OCI-LY7 (cell line): ENCODE measurements at regions not wholly inside any gene's neighbourhood (a gene's known extent, or its start where the extent isn't known, plus 50 kb on each side); places are given as distances from the start of the nearest gene placed in this dataset.

ENCODE experiments used
- BruUV-seq: library from RNA; stranded (reverse); fragments of 400-500 nt; replicated peaks from 2 replicates; lab custom pipeline; 2021; lab: Mats Ljungman, UMichigan
- CTCF ChIA-PET: fragments of 300-600 bp; sonication (Branson Sonifier 250); formaldehyde crosslinking; loops from one replicate; lab custom pipeline; 2022; ENCODE audit warnings: antibody characterized with exemption; ENCODE audit not compliant: unreplicated experiment; lab: Charles Lee
- POLR2A ChIA-PET: fragments of 300-600 bp; sonication (Branson Sonifier 250); formaldehyde crosslinking; loops from one replicate; lab custom pipeline; 2022; ENCODE audit warnings: antibody characterized with exemption; lab: Charles Lee
- DNase-seq: peaks from one replicate; pipeline ENCODE4 v3.0.0-alpha.2; 2015; ENCODE audit warnings: low spot score
- H2AFZ ChIP-seq: fragments of 200-600 bp; sonication (generic), shearing (Covaris generic); 2 replicates; pipeline ENCODE4 v1.6.1; 2014; ENCODE audit warnings: mild to moderate bottlenecking, antibody characterized with exemption, low read length, moderate library complexity
- H3K27ac ChIP-seq: fragments of 200-600 bp; sonication (generic); 2 replicates; pipeline ENCODE4 v1.5.1; 2014; ENCODE audit warnings: mixed run types, low read depth, mild to moderate bottlenecking, moderate library complexity, low read length, inconsistent platforms; ENCODE audit not compliant: poor library complexity, severe bottlenecking
- H3K36me3 ChIP-seq: fragments of 200-600 bp; sonication (generic); 2 replicates; pipeline ENCODE4 v1.6.1; 2014; ENCODE audit warnings: mild to moderate bottlenecking, antibody characterized with exemption, low read length, moderate library complexity, mixed read lengths; ENCODE audit not compliant: insufficient read depth
- H3K4me1 ChIP-seq: fragments of 200-600 bp; sonication (generic); 2 replicates; pipeline ENCODE4 v1.5.1; 2014; ENCODE audit warnings: mild to moderate bottlenecking, low read length; ENCODE audit not compliant: insufficient read depth, poor library complexity, severe bottlenecking
- H3K4me2 ChIP-seq: fragments of 200-600 bp; sonication (generic); 2 replicates; pipeline ENCODE4 v1.6.1; 2014; ENCODE audit warnings: mild to moderate bottlenecking, low read length
- H3K4me3 ChIP-seq: fragments of 200-600 bp; sonication (generic); 2 replicates; pipeline ENCODE4 v1.5.1; 2014; ENCODE audit warnings: mild to moderate bottlenecking, low read depth, low read length; ENCODE audit not compliant: poor library complexity, severe bottlenecking
- H3K79me2 ChIP-seq: fragments of 200-600 bp; sonication (generic); 2 replicates; pipeline ENCODE4 v1.6.1; 2016; ENCODE audit warnings: low read depth, mild to moderate bottlenecking, low read length, moderate library complexity, mixed read lengths; ENCODE audit not compliant: insufficient read depth
- H3K9me2 ChIP-seq: fragments of 200-600 bp; sonication (generic); 2 replicates; pipeline ENCODE4 v1.6.1; 2016; ENCODE audit warnings: mild to moderate bottlenecking, low read length, mixed read lengths; ENCODE audit not compliant: insufficient read depth
- H3K9me3 ChIP-seq: fragments of 200-600 bp; sonication (generic); 2 replicates; pipeline ENCODE4 v1.6.1; 2014; ENCODE audit warnings: mild to moderate bottlenecking, mixed run types, low read length, mixed read lengths
- H4K20me1 ChIP-seq: fragments of 200-600 bp; sonication (generic); 2 replicates; pipeline ENCODE4 v1.6.1; 2014; ENCODE audit warnings: mild to moderate bottlenecking, antibody characterized with exemption, low read length, moderate library complexity, mixed read lengths; ENCODE audit not compliant: insufficient read depth
- CTCF ChIP-seq: fragments of 200-600 bp; sonication (generic); conservative IDR thresholded peaks from 2 replicates; pipeline ENCODE4 v1.5.1; 2014; ENCODE audit warnings: mild to moderate bottlenecking, antibody characterized with exemption, low read length, moderate library complexity, mixed read lengths
- EZH2phosphoT487 ChIP-seq: fragments of 200-600 bp; sonication (generic); IDR thresholded peaks from 2 replicates; pipeline ENCODE4 v1.6.1; 2018; ENCODE audit warnings: low read depth, borderline replicate concordance, mild to moderate bottlenecking, mixed run types, antibody characterized with exemption, low read length, moderate library complexity, mixed read lengths
- intact Hi-C: fragments of 100-400 bp; cut with micrococcal nuclease; formaldehyde crosslinking; loops from one replicate; pipeline ENCODE4 v1.10.0; 2022; ENCODE audit not compliant: unreplicated experiment

GRCh38 chr14:49485290-49485689, 100.9 kb downstream of the RPS29 start:
- TF ChIP-seq CTCF (no peak), EZH2phosphoT487 (no peak)
- Histone ChIP-seq H4K20me1 (no peaks in the 10 kb centered on the region), H3K4me1 (no peaks in the 10 kb centered on the region), H3K4me2 (no peak overlapping the region), H3K27ac (no peak overlapping the region), H3K9me3 (no peaks in the 10 kb centered on the region), H2AFZ (no peak overlapping the region), H3K9me2 (no peaks in the 10 kb centered on the region), H3K4me3 (no peak overlapping the region), H3K36me3 (no peaks in the 10 kb centered on the region), H3K79me2 (no peaks in the 10 kb centered on the region)
- POLR2A ChIA-PET, result interaction anchor here (0.6 to 1.1 kb wide), 3 partner anchors 10 to 304 kb away, joined by 3 read pairs; no protein-coding TSS in a partner anchor
- no TSS peak for BruUV-seq
- no peak for DNase-seq
- CTCF ChIA-PET, result interaction anchor here (0.7 kb wide), 1 partner anchor 24 kb away, joined by 4 read pairs; no protein-coding TSS in a partner anchor
- intact Hi-C loops, result no loop called here

GRCh38 chr14:49484180-49484579, 102.0 kb downstream of the RPS29 start:
- TF ChIP-seq CTCF, result no peak
- no peak for TF ChIP-seq EZH2phosphoT487
- H3K4me2 ChIP-seq, result no peak overlapping the region
- no peak overlapping the region for H3K27ac ChIP-seq
- H3K79me2 ChIP-seq, result no peaks in the 10 kb centered on the region
- POLR2A ChIA-PET, result interaction anchor here (0.5 kb wide), 1 partner anchor 684 kb away, joined by 4 read pairs; no protein-coding TSS in a partner anchor
- no peak overlapping the region for H2AFZ ChIP-seq
- no peaks in the 10 kb centered on the region for H3K9me3 ChIP-seq
- no TSS peak for BruUV-seq
- H3K4me3 ChIP-seq, result no peak overlapping the region
- no peaks in the 10 kb centered on the region for H3K36me3 ChIP-seq
- no peak for DNase-seq
- intact Hi-C loops, result no loop called here
- H3K4me1 ChIP-seq, result no peaks in the 10 kb centered on the region
- no peaks in the 10 kb centered on the region for H3K9me2 ChIP-seq
- CTCF ChIA-PET, result no interaction called here
- H4K20me1 ChIP-seq, result no peaks in the 10 kb centered on the region

GRCh38 chr14:49483268-49483667, 102.9 kb downstream of the RPS29 start:
- Histone ChIP-seq H3K4me1 (no peaks in the 10 kb centered on the region), H2AFZ (no peak overlapping the region), H3K9me2 (no peaks in the 10 kb centered on the region), H3K27ac (no peak overlapping the region), H3K36me3 (no peaks in the 10 kb centered on the region), H3K4me3 (no peak overlapping the region), H3K79me2 (no peaks in the 10 kb centered on the region), H4K20me1 (no peaks in the 10 kb centered on the region), H3K9me3 (no peaks in the 10 kb centered on the region), H3K4me2 (no peak overlapping the region)
- intact Hi-C loops, result no loop called here
- POLR2A ChIA-PET, result no interaction called here
- TF ChIP-seq CTCF (no peak), EZH2phosphoT487 (no peak)
- CTCF ChIA-PET, result no interaction called here
- no peak for DNase-seq
- BruUV-seq, result no TSS peak
